Stimulated activated CD8-positive, alpha-beta memory T cell treated with anti-CD3 and anti-CD28 coated beads, Interleukin-2, amount 100 ng/mL, for 1 hour (primary cell): ENCODE measurements at regions not wholly inside any gene's neighbourhood (a gene's known extent, or its start where the extent isn't known, plus 50 kb on each side); places are given as distances from the start of the nearest gene placed in this dataset.

Experiments
- DNase-seq, 2 donors: peaks; one replicate each; pipeline ENCODE4 v3.0.0-alpha.2; 2020; ENCODE audit warnings: low read depth in 2 of 2

GRCh38 chr10:131731780-131732630, 168.8 kb upstream of the PPP2R2D start:
- DNase-seq = no peak

GRCh38 chr10:131732631-131733127, 168.1 kb upstream of the PPP2R2D start:
- DNase-seq = no peak

GRCh38 chr10:131733596-131733995, 167.2 kb upstream of the PPP2R2D start:
- DNase-seq = no peak

GRCh38 chr10:131735577-131735976, 165.2 kb upstream of the PPP2R2D start:
- DNase-seq = no peak

- DNase-seq = no peak
These were observed 164.4 kb upstream of the PPP2R2D start for GRCh38 chr10:131736321-131736980.

- no peak for DNase-seq
These were observed 163.0 kb upstream of the PPP2R2D start for GRCh38 chr10:131737543-131738395.

GRCh38 chr10:131738396-131738735, 162.4 kb upstream of the PPP2R2D start:
- no peak for DNase-seq

DNA sequence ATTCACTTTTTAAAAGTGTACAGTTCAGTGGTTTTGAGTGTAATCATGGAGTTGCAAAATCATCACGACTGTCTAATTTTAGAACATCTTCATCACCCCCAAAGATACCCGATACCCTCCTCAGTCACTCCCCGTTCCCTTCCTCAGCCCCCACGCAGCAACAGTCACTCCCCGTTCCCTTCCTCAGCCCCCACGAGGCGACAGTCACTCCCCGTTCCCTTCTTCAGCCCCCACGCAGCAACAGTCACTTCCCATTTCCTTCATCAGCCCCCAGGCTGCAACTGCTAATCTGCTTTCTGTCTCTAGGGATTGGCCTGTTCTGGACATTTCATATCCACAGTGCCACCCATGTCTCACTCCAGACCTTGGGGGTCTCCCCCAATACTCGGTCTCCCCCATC, 161.6 kb upstream of the PPP2R2D start:
- DNase-seq = no peak

- DNase-seq = no peak
These were observed 158.3 kb upstream of the PPP2R2D start for GRCh38 chr10:131742500-131742951.

DNA sequence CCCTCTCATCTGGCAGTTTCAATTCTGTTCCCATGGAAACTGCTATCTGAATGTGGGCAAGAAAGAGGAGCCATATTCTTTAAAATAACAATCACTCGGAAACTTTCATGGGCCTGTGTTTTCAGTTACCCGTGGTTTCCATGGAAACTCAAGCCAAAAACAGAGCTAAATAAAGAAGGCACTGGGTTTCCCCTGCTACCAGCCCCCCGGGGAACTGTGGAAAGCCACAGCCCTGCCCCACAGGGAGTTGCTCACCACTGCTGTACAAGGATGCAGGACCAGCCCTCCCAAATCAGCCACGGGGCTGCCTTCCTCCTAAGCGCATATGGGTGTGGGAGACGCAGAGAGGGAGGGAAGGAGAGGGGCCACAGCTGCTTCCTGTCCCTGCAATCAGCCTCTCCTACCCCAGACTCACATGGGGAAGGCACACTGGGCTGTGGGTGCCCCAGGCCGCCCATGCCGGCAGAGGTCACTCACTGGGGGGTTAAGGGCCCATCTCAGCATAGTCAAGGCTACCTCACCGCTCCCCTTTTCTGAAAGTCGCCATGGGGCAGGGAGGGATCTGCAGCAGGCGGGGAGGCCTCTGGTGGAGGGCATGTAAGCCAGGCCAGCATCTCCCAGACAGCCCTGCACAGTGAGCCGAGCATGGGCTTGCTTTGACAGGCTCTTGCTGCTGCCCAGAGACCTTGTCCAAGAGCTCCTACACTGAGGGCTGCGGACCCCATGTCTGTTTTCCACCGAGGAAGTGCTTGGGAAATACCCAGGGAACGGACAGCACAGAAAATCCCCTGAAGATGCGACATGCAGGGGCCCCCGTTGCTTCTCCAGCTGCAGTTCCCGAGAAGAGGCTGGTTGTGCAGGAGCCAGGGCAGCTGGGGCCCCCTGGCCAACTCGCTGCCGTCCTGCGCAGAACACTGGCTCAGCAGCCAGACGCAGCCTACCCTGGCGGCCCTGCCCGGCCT, 157.3 kb upstream of the PPP2R2D start:
- DNase-seq = no peak

DNA sequence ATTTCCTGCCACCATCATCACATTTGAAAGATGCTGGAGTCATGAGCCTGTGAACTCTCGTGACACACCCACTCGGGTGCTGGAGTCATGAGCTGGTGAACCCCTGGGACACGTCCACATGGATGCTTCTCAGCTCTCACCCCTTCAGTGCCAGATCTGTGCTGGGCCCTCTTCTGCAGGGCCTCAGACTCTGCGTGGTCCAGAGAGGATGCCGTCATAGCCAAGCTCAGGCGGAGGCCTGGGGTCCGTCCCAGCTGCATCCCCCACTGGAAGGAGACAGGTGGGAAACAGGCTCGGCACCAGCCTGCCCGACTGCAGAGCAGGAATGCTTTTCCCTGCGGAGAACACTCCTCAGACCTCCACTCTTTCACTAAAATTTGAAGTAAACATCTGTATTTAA, 156.5 kb upstream of the PPP2R2D start:
- DNase-seq = no peak

GRCh38 chr10:131745591-131745990, 155.2 kb upstream of the PPP2R2D start:
- DNase-seq = no peak

- DNase-seq = no peak
These were observed 154.5 kb upstream of the PPP2R2D start for GRCh38 chr10:131746241-131746711.

DNA sequence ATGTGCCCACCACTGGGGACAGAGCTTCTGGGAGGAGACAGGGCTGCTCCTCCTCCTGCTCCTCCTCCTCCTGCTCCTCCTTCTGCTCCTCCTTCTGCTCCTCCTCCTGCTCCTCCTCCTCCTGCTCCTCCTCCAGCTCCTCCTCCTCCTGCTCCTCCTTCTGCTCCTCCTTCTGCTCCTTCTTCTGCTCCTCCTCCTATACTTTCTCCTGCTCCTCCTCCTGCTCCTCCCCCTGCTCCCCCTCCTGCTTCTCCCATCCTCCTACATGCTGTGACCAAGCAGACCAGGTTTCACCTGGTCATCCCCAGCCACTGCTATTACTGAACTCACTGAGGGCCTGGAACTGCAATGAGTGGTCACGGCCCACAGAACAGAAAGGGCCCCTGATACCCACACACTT, 154.0 kb upstream of the PPP2R2D start:
- no peak for DNase-seq

GRCh38 chr10:131747251-131747650, 153.6 kb upstream of the PPP2R2D start:
- no peak for DNase-seq

- no peak for DNase-seq
These were observed 153.0 kb upstream of the PPP2R2D start for GRCh38 chr10:131747791-131748190.

GRCh38 chr10:131748191-131748590, 152.6 kb upstream of the PPP2R2D start:
- no peak for DNase-seq

GRCh38 chr10:131748831-131749766, 151.7 kb upstream of the PPP2R2D start:
- DNase-seq = no peak

DNA sequence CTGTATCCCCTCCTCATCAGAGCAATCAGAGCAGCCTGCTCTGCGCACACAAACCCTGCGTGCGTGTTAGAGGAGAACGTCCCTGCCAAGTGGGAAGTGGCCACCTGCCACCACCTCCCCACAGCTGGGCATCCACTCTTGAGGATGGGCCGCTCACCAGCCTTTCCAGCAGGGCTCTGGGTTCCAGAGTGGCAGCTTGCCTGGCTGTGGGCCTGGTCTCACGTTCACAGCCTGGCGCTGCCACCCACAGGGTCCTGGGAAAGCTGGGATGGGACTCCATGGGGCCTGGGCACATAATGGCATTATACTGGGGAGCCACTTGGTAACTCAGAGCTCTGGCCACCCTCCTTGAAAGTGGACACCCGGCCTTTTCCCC, 151.1 kb upstream of the PPP2R2D start:
- DNase-seq = no peak
